Common myeloid progenitor, CD34-positive (primary cell): ENCODE measurements at regions not wholly inside any gene's neighbourhood (a gene's known extent, or its start where the extent isn't known, plus 50 kb on each side); places are given as distances from the start of the nearest gene placed in this dataset.
A peak's percentile ranks its signal among the peaks of the same experiment; 100 is the strongest.
"Not testable (repeated sequence)": the region's sequence is repeated elsewhere in the genome, so short reads cannot be mapped to it uniquely, and the experiment has no call there.

ENCODE experiments used
- CTCF ChIA-PET: fragments of 350-600 bp; sonication (Branson Sonifier 250); formaldehyde crosslinking; loops from one replicate; lab custom pipeline; 2021; ENCODE audit warnings: antibody characterized with exemption; lab: Charles Lee
- POLR2A ChIA-PET: fragments of 350-600 bp; sonication (Branson Sonifier 250); formaldehyde crosslinking; loops from one replicate; lab custom pipeline; 2021; ENCODE audit warnings: antibody characterized with exemption; lab: Charles Lee
- DNase-seq, 3 donors: peaks; one replicate each; pipeline versions ENCODE4 v3.0.0 to v3.0.0-alpha.2; 2013
- H3K27ac ChIP-seq, 2 experiments: 1 replicate in 1 of 2; 2 replicates in 1 of 2; pipeline ENCODE4 v1.7.0; 2013; ENCODE audit warnings: inconsistent platforms in 2 of 2, low read length in 2 of 2, mild to moderate bottlenecking in 2 of 2, low read depth in 1 of 2, moderate library complexity in 1 of 2; ENCODE audit not compliant: severe bottlenecking in 2 of 2, insufficient read depth in 1 of 2, poor library complexity in 1 of 2
- H3K27me3 ChIP-seq, 5 experiments: replicated peaks in 2 of 5; 1 replicate in 3 of 5; 2 replicates in 2 of 5; pipeline versions ENCODE4 v1.6.1 to v1.7.0; 2013; ENCODE audit warnings: low read length in 4 of 5, mild to moderate bottlenecking in 2 of 5, moderate library complexity in 2 of 5, inconsistent platforms in 1 of 5; ENCODE audit not compliant: insufficient read depth in 5 of 5, control insufficient read depth in 4 of 5
- H3K36me3 ChIP-seq, 4 experiments: 1 replicate in 2 of 4; 2 replicates in 2 of 4; pipeline versions ENCODE4 v1.6.1 to v1.7.0; 2013; ENCODE audit warnings: low read length in 3 of 4, control low read depth in 1 of 4, mild to moderate bottlenecking in 1 of 4; ENCODE audit not compliant: control insufficient read depth in 4 of 4, insufficient read depth in 4 of 4
- H3K4me1 ChIP-seq, 4 experiments: 1 replicate in 3 of 4; 2 replicates in 1 of 4; pipeline versions ENCODE4 v1.6.1 to v1.7.1; 2013; ENCODE audit warnings: low read length in 3 of 4, mild to moderate bottlenecking in 3 of 4, control low read depth in 1 of 4, inconsistent platforms in 1 of 4, moderate library complexity in 1 of 4; ENCODE audit not compliant: control insufficient read depth in 4 of 4, insufficient read depth in 4 of 4; ENCODE audit errors: control extremely low read depth in 1 of 4
- H3K4me3 ChIP-seq, 7 experiments: 1 replicate in 4 of 7; 2 replicates in 3 of 7; pipeline versions ENCODE4 v1.5.1 to v1.7.0; 2013; ENCODE audit warnings: mild to moderate bottlenecking in 7 of 7, low read length in 6 of 7, moderate library complexity in 6 of 7, inconsistent platforms in 2 of 7, low read depth in 2 of 7, control low read depth in 1 of 7; ENCODE audit not compliant: insufficient read depth in 4 of 7, control insufficient read depth in 1 of 7; ENCODE audit errors: extremely low read depth in 1 of 7
- H3K9me3 ChIP-seq, 5 experiments: 1 replicate in 4 of 5; 2 replicates in 1 of 5; pipeline versions ENCODE4 v1.6.1 to v1.7.1; 2013; ENCODE audit warnings: low read length in 4 of 5, mild to moderate bottlenecking in 2 of 5, inconsistent platforms in 1 of 5, low read depth in 1 of 5, moderate library complexity in 1 of 5; ENCODE audit not compliant: control insufficient read depth in 4 of 5, insufficient read depth in 2 of 5; ENCODE audit errors: control extremely low read depth in 1 of 5
- WGBS: methylation state at CpG from one replicate; pipeline ENCODE4 v1.1.5; 2013; ENCODE audit not compliant: insufficient coverage; 5-methylcytosine and 5-hydroxymethylcytosine counted together

DNA sequence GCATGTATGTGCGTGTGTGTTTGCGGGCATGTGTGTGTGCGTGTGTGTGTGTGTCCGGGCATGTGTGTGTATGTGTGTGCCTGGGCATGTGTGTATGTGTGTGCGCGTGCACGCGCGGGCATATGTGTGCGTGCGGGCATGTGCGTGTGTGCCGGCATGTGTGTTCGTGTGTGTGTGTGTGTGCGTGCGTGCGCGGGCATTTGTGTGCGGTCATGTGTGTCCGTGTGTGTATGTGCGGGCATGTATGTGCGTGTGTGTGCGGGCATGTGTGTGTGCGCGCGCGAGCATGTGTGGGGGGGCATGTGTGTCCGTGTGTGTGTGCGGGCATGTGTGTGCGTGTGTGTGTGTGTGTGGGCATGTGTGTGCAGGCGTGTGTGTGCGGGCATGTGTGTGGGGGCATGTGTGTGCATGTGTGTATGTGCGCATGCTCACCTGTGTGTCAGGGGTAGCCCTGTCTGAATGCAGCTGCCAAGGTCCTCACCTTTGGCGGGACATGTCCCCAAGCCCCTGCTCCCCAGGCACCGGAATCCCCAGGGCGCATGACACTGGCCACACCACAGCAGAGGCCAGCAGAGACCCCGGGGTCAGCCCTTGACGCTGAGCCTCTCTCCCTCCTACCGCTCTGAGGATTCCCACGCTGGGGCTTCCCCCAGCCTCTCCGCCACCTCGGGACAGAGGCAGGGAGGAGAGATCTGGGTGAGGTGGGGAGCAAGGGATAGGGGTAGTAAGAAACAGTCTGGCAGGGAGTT, 109.5 kb upstream of the NCOR2 start:
- Histone ChIP-seq H3K27ac (no peak overlapping the region), H3K4me3 (no peak overlapping the region), H3K36me3 (no peaks in the 10 kb centered on the region), H3K4me1 (peaks cover 0 to 22% (median 21%) of the 10 kb centered on the region in 4 experiments), H3K27me3 (no peaks in the 10 kb centered on the region), H3K9me3 (no peaks in the 10 kb centered on the region)
- POLR2A ChIA-PET: interaction anchor here (2.8 kb wide), 1 partner anchor 67 kb away, joined by 8 read pairs; no protein-coding TSS in a partner anchor
- DNase-seq: no peak
- CTCF ChIA-PET: interaction anchor here (1.2 kb wide), 1 partner anchor 113 kb away, joined by 3 read pairs; no protein-coding TSS in a partner anchor
- WGBS: 95% methylated on average over 32 of the region's 42 CpGs

- no peaks in the 10 kb centered on the region for H3K27me3 ChIP-seq
- WGBS: 46% methylated on average over 30 of the region's 36 CpGs
- DNase-seq: peak; percentile 52 to 92 (median 87)
- ChIA-PET POLR2A (interaction anchor here (0.6 to 2.8 kb wide), 2 partner anchors 66 to 96 kb away, joined by 3 to 8 read pairs; no protein-coding TSS in a partner anchor), CTCF (interaction anchor here (1.2 to 1.9 kb wide), 2 partner anchors 12 to 112 kb away, joined by 3 to 8 read pairs; no protein-coding TSS in a partner anchor)
- no peaks in the 10 kb centered on the region for H3K36me3 ChIP-seq
- no peak overlapping the region for H3K27ac ChIP-seq
- no peaks in the 10 kb centered on the region for H3K9me3 ChIP-seq
- peak overlapping the region in 4 of 7 experiments; percentile 15 to 64 (median 40) for H3K4me3 ChIP-seq
- peaks cover 0 to 16% (median 15%) of the 10 kb centered on the region in 4 experiments for H3K4me1 ChIP-seq
Observed at GRCh38 chr12:124675881-124676713, 108.7 kb upstream of the NCOR2 start.

GRCh38 chr12:124674937-124675336, 107.5 kb upstream of the NCOR2 start:
- H3K4me3 ChIP-seq: no peak overlapping the region
- H3K27me3 ChIP-seq: no peaks in the 10 kb centered on the region
- no peak for DNase-seq
- no peak overlapping the region for H3K27ac ChIP-seq
- ChIA-PET POLR2A (interaction anchor here (2.8 kb wide), 1 partner anchor 65 kb away, joined by 8 read pairs; no protein-coding TSS in a partner anchor), CTCF (interaction anchor here (1.9 kb wide), 1 partner anchor 14 kb away, joined by 8 read pairs; no protein-coding TSS in a partner anchor)
- H3K9me3 ChIP-seq: no peaks in the 10 kb centered on the region
- WGBS: no CpG with 5 or more reads among the region's 1 CpG
- H3K36me3 ChIP-seq: no peaks in the 10 kb centered on the region
- H3K4me1 ChIP-seq: peaks cover 0 to 16% (median 15%) of the 10 kb centered on the region in 4 experiments

- Histone ChIP-seq H3K4me1 (peaks cover 0 to 22% (median 17%) of the 10 kb centered on the region in 4 experiments), H3K27me3 (no peaks in the 10 kb centered on the region), H3K4me3 (no peak overlapping the region), H3K9me3 (no peaks in the 10 kb centered on the region), H3K27ac (no peak overlapping the region), H3K36me3 (no peaks in the 10 kb centered on the region)
- CTCF ChIA-PET: no interaction called here
- POLR2A ChIA-PET: interaction anchor here (2.8 kb wide), 1 partner anchor 64 kb away, joined by 8 read pairs; no protein-coding TSS in a partner anchor
- no peak for DNase-seq
- WGBS: 92% methylated on average over 11 of the region's 15 CpGs
Observed at GRCh38 chr12:124673801-124674617, 106.6 kb upstream of the NCOR2 start.

- POLR2A ChIA-PET: interaction anchor here (0.6 to 1.2 kb wide), 2 partner anchors 12 to 14 kb away, joined by 3 read pairs; no protein-coding TSS in a partner anchor
Observed at GRCh38 chr12:124669271-124669721, 101.9 kb upstream of the NCOR2 start.

DNA sequence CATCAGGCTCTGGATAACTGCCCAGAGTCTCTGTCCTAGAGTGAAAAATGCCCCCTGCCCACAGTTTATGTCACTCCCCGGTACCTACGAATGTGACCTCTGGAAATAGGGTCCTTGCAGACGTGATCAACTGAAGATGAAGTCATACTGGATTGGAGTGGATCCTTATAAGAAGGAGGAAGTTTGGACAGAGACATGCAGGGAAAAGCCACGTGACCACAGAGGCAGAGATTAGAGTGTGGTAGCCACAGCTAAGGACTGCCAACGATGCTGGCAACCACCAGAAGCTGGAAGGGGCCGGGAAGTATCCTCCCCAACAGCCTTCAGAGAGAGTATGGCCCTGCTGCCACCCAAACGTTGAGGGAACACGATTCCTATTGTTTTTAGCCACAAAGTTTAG, 101.2 kb upstream of the NCOR2 start:
- POLR2A ChIA-PET: interaction anchor here (0.6 kb wide), 1 partner anchor 13 kb away, joined by 3 read pairs; no protein-coding TSS in a partner anchor
- H3K27ac ChIP-seq: no peak overlapping the region
- WGBS: 53% methylated on average over 8 of the region's 8 CpGs
- no peaks in the 10 kb centered on the region for H3K36me3 ChIP-seq
- CTCF ChIA-PET: interaction anchor here (0.8 to 1.2 kb wide), 3 partner anchors 24 to 159 kb away, joined by 3 to 4 read pairs (median 3); no protein-coding TSS in a partner anchor
- H3K4me1 ChIP-seq: peaks cover 0 to 10% (median 4%) of the 10 kb centered on the region in 4 experiments
- H3K9me3 ChIP-seq: peaks cover 0 to 11% (median 0%) of the 10 kb centered on the region in 5 experiments
- H3K27me3 ChIP-seq: no peaks in the 10 kb centered on the region
- DNase-seq: peak in 1 of 3 donors; percentile 17
- no peak overlapping the region for H3K4me3 ChIP-seq

More at GRCh38 chr12:124669271-124669721, 101.9 kb upstream of the NCOR2 start:
- H3K4me3 ChIP-seq, H3K4me1 ChIP-seq, H3K27ac ChIP-seq, H3K36me3 ChIP-seq, H3K27me3 ChIP-seq: not testable (repeated sequence)
- peaks cover 0 to 11% (median 0%) of the 10 kb centered on the region in 5 experiments for H3K9me3 ChIP-seq
- WGBS: 0% methylated on average over 1 of the region's 8 CpGs
- peak in 2 of 3 donors; percentile 76 to 77 for DNase-seq
- CTCF ChIA-PET: interaction anchor here (1.2 kb wide), 2 partner anchors 24 to 150 kb away, joined by 3 to 4 read pairs; no protein-coding TSS in a partner anchor
